Keratinocyte (primary cell): ENCODE measurements at regions not wholly inside any gene's neighbourhood (a gene's known extent, or its start where the extent isn't known, plus 50 kb on each side); places are given as distances from the start of the nearest gene placed in this dataset.

Experiments
- EZH2 ChIP-seq: IDR thresholded peaks from one replicate; pipeline ENCODE4 v1.6.1; 2012; ENCODE audit warnings: inconsistent platforms, mild to moderate bottlenecking, low read length, moderate library complexity
- TF ChIP-seq, protein P1 (sequence below), 3 experiments: IDR thresholded peaks in 1 of 3; conservative IDR thresholded peaks in 1 of 3; optimal IDR thresholded peaks in 1 of 3; 2 replicates in 2 of 3; 3 replicates in 1 of 3; pipeline versions ENCODE3 to v1.5.1; 2011; ENCODE audit warnings: low read length in 3 of 3, mild to moderate bottlenecking in 3 of 3, moderate library complexity in 2 of 3, control low read depth in 1 of 3, inconsistent platforms in 1 of 3; ENCODE audit not compliant: insufficient read depth in 2 of 3; ENCODE audit errors: extremely low read depth in 1 of 3

DNA sequence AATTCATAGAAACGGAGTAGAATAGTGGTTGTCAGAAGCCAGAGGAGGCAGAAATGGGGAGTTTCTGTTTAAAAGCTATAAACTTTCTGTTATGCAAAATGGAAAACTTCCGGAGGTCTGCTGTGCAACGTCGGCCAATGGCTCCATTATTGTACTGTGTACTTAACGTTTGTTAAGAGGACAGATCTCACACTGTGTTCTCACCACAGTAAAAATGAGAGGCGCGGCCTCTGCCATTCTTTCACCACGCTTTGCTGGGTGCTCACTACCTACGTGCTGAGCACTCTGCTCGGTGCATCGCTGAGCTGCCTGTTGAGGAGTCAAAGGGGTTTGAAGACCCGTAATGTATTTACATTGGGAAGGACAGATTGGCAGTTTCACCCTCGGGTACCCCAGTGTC, 218.8 kb upstream of the B3GAT1 start:
- TF ChIP-seq, protein P1, sequence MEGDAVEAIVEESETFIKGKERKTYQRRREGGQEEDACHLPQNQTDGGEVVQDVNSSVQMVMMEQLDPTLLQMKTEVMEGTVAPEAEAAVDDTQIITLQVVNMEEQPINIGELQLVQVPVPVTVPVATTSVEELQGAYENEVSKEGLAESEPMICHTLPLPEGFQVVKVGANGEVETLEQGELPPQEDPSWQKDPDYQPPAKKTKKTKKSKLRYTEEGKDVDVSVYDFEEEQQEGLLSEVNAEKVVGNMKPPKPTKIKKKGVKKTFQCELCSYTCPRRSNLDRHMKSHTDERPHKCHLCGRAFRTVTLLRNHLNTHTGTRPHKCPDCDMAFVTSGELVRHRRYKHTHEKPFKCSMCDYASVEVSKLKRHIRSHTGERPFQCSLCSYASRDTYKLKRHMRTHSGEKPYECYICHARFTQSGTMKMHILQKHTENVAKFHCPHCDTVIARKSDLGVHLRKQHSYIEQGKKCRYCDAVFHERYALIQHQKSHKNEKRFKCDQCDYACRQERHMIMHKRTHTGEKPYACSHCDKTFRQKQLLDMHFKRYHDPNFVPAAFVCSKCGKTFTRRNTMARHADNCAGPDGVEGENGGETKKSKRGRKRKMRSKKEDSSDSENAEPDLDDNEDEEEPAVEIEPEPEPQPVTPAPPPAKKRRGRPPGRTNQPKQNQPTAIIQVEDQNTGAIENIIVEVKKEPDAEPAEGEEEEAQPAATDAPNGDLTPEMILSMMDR (optimal IDR thresholded peaks at IDR 0.05 in 1 of 3, IDR thresholded peaks at IDR 0.05 in 1 of 3, conservative IDR thresholded peaks at IDR 0.05 in 1 of 3; ENCODE audit: extremely low read depth in 1 of 3, insufficient read depth in 2 of 3, low read length in 3 of 3) = no peak
- no peak for TF ChIP-seq EZH2
